RWPE2 (cell line): ENCODE measurements at regions not wholly inside any gene's neighbourhood (a gene's known extent, or its start where the extent isn't known, plus 50 kb on each side); places are given as distances from the start of the nearest gene placed in this dataset.

Experiments
- ATAC-seq: fragments of 200-7000 bp; cut with Tn5 transposase; 3 replicates; pipeline ENCODE4 v1.9.1; 2021; ENCODE audit warnings: low read depth
- DNase-seq: peaks from one replicate; pipeline ENCODE4 v3.0.0-alpha.2; 2020; ENCODE audit warnings: low spot score
- H3K27ac ChIP-seq: fragments of 450-650 bp; 2 replicates; pipeline ENCODE4 v1.5.1; 2017; ENCODE audit warnings: mild to moderate bottlenecking; ENCODE audit not compliant: poor library complexity, severe bottlenecking
- H3K27me3 ChIP-seq: fragments of 250-450 bp; sonication (Bioruptor Pico); 2 replicates; pipeline ENCODE4 v1.5.1; 2021; ENCODE audit warnings: mild to moderate bottlenecking, moderate library complexity; ENCODE audit not compliant: insufficient read depth, poor library complexity, severe bottlenecking
- H3K36me3 ChIP-seq: fragments of 250-450 bp; sonication (Bioruptor Pico); 2 replicates; pipeline ENCODE4 v1.5.1; 2020; ENCODE audit warnings: low read depth, mild to moderate bottlenecking, moderate library complexity
- H3K4me1 ChIP-seq: fragments of 250-450 bp; sonication (Bioruptor Pico); 2 replicates; pipeline ENCODE4 v1.5.1; 2021; ENCODE audit warnings: mild to moderate bottlenecking, moderate library complexity; ENCODE audit not compliant: insufficient read depth, poor library complexity, severe bottlenecking
- H3K4me3 ChIP-seq: fragments of 250-450 bp; sonication (Bioruptor Pico); 2 replicates; pipeline ENCODE4 v1.5.1; 2021; ENCODE audit warnings: mild to moderate bottlenecking, moderate library complexity; ENCODE audit not compliant: severe bottlenecking
- H3K9me3 ChIP-seq: fragments of 250-450 bp; sonication (Bioruptor Pico); 2 replicates; pipeline ENCODE4 v1.5.1; 2021; ENCODE audit warnings: mild to moderate bottlenecking, moderate library complexity; ENCODE audit not compliant: severe bottlenecking
- TF ChIP-seq, protein P1 (sequence below): fragments of 450-650 bp; IDR thresholded peaks from one replicate; pipeline ENCODE4 v1.5.1; 2017; ENCODE audit warnings: mild to moderate bottlenecking, moderate library complexity; ENCODE audit not compliant: poor library complexity, severe bottlenecking

DNA sequence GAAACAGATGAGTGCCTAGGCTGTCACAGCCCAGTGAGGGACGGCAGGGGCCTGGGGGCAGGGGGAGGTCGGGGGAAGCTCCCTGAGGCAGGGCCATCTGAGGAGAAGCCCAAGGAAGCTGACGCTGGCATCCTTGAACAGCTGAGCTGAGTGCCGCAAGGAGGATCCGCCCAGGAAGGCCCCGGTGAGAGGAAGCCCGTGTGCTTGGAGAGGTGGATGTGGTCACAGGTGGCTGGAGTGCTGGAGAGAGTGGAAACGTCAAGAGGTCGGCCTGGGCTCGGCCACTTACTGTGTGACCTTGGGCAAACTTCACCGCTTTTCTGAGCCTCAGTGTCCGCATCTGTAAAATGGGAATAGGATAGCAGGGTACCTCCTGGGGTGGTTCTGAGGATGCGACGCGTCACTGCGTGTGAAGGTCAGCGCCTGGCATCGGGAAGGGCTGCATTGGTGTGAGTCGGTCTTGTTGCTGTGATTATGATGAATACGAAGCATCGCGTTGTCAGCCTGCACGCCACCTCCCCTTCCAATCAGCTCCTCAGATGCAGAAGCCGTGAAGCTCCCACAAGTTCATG is 116.1 kb upstream of the PTPN1 start:
- Histone ChIP-seq H3K9me3 (no peaks in the 10 kb centered on the region), H3K36me3 (no peaks in the 10 kb centered on the region), H3K4me3 (no peak overlapping the region), H3K27ac (no peak overlapping the region), H3K4me1 (peaks cover 3% of the 10 kb centered on the region), H3K27me3 (no peaks in the 10 kb centered on the region)
- DNase-seq (no peak), ATAC-seq (no peak)
- TF ChIP-seq, protein P1, sequence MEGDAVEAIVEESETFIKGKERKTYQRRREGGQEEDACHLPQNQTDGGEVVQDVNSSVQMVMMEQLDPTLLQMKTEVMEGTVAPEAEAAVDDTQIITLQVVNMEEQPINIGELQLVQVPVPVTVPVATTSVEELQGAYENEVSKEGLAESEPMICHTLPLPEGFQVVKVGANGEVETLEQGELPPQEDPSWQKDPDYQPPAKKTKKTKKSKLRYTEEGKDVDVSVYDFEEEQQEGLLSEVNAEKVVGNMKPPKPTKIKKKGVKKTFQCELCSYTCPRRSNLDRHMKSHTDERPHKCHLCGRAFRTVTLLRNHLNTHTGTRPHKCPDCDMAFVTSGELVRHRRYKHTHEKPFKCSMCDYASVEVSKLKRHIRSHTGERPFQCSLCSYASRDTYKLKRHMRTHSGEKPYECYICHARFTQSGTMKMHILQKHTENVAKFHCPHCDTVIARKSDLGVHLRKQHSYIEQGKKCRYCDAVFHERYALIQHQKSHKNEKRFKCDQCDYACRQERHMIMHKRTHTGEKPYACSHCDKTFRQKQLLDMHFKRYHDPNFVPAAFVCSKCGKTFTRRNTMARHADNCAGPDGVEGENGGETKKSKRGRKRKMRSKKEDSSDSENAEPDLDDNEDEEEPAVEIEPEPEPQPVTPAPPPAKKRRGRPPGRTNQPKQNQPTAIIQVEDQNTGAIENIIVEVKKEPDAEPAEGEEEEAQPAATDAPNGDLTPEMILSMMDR: no peak

DNA sequence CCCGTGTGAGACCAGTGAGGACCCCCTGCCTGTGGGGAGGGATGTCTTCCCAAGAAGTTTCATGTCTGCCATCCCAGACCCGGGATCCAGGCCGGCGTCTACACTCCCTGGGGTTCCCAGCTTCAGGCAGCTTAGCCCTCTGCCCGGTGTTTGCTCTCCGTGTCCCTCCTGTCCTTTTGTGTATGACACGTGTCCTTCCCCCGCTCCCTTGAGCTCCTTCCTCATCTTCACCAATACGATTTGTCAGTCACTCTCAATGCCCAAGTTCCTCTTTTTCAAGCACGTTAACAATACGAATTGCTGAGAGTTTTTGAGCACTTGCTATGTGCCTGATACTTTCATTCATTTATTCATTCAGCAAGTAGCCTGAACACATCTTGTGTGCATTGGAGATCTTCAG is 115.6 kb upstream of the PTPN1 start:
- Histone ChIP-seq H3K9me3 (no peaks in the 10 kb centered on the region), H3K4me1 (peaks cover 3% of the 10 kb centered on the region), H3K27me3 (no peaks in the 10 kb centered on the region), H3K27ac (no peak overlapping the region), H3K36me3 (no peaks in the 10 kb centered on the region), H3K4me3 (no peak overlapping the region)
- ATAC-seq (no peak), DNase-seq (peak; percentile 78)
- TF ChIP-seq, protein P1: no peak

DNA sequence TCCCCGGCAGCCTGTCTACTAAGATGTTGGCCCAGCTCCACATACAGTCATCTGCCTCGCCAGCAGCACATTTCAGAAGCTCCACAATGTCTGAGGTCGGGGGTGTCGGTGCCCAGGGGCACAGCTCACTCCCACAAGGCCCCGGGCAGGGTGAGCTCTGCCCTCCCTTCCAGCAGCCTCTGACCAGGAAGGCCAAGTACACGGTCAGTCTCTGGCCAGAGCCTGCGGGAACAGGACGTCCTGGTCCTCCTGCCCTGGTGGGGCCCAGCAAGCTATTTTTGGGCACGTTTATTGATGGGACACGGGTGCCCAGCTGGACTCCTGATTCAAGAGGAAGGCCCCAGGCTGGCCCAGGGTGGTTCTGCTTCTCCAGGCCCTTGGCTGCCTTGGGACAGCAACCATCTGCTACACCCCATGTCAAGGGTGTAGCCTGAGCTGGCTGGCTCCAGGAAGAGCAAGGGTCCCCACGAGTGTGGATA is 114.9 kb upstream of the PTPN1 start:
- H3K4me1 ChIP-seq: peaks cover 9% of the 10 kb centered on the region
- no peak overlapping the region for H3K27ac ChIP-seq
- peak; percentile 82 for DNase-seq

DNA sequence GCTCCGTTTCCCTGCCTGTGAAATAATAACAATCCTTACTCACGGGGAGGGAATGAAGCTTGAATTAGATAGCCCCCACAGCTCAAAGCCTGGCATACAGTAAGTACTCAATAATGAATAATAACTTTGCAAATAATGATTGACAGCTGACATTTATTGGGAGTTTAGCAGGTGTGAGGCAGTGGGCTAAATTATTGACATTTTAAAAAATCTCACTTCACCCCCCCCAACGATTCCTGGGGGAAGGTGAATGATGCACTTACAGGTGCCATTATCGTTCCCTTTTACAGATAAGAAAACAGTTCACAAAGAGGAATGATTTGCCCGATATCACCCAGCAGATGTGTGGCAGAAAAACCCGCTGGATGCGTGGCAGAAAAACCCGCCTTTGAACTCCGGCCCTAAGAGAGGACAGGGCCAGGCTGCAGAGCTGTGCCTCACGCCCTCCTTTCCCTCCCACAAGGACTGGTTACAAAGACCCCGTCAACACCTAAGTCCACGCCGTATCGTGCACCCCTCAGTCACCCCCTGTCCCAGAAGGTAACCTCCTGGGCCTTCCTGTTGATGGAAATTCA is 114.2 kb upstream of the PTPN1 start:
- ATAC-seq: no peak

More for the DNA sequence above, 114.9 kb upstream of the PTPN1 start:
- Histone ChIP-seq H3K36me3 (no peaks in the 10 kb centered on the region), H3K27me3 (no peaks in the 10 kb centered on the region), H3K4me3 (no peak overlapping the region), H3K9me3 (no peaks in the 10 kb centered on the region)
- peak; percentile 54 for ATAC-seq
- TF ChIP-seq, protein P1: no peak

DNA sequence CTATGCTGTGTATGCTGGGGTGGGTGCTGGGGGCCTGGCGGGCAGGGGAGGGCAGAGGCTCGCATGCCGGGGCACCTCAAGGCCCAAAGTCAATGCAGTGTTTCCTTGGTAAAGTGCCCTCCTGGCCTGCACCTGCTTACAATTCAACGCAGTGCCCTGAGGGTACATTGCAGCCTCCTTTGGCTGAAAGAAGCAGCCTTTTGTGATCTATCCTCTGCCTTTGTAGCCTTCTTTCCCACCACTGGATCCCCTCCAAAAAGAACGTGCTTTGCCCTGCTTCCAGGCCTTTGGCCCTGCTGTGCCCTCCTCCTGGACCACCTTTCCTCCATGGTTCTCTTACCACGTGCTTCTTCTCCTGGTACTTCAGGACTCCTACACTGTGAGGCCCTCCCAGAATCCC is 113.6 kb upstream of the PTPN1 start:
- Histone ChIP-seq H3K4me1 (peaks cover 10% of the 10 kb centered on the region), H3K36me3 (no peaks in the 10 kb centered on the region), H3K4me3 (no peak overlapping the region), H3K27me3 (no peaks in the 10 kb centered on the region), H3K27ac (no peak overlapping the region), H3K9me3 (no peaks in the 10 kb centered on the region)
- TF ChIP-seq, protein P1: no peak
- ATAC-seq (no peak), DNase-seq (no peak)

More for the DNA sequence above, 114.2 kb upstream of the PTPN1 start:
- Histone ChIP-seq H3K36me3 (no peaks in the 10 kb centered on the region), H3K27ac (no peak overlapping the region), H3K27me3 (no peaks in the 10 kb centered on the region), H3K4me3 (no peak overlapping the region), H3K9me3 (no peaks in the 10 kb centered on the region), H3K4me1 (peaks cover 10% of the 10 kb centered on the region)
- TF ChIP-seq, protein P1: no peak
- no peak for DNase-seq
